H1 (cell line): ENCODE measurements at regions not wholly inside any gene's neighbourhood (a gene's known extent, or its start where the extent isn't known, plus 50 kb on each side); places are given as distances from the start of the nearest gene placed in this dataset.

Experiments used
- CTCF ChIA-PET: fragments of 300-600 bp; sonication (Branson Sonifier 250); formaldehyde crosslinking; loops from one replicate; lab custom pipeline; 2021; ENCODE audit not compliant: partially characterized antibody; lab: Charles Lee
- POLR2A ChIA-PET: fragments of 300-600 bp; sonication (Branson Sonifier 250); formaldehyde crosslinking; loops from one replicate; lab custom pipeline; 2021; ENCODE audit warnings: inconsistent platforms; ENCODE audit not compliant: partially characterized antibody; lab: Charles Lee
- DNase-seq, 2 experiments: peaks; one replicate each; pipeline versions ENCODE4 v3.0.0 to v3.0.0-alpha.2; 2010 to 2022; ENCODE audit warnings: low spot score in 2 of 2, low read depth in 1 of 2, mixed read lengths in 1 of 2
- FAIRE-seq: peaks from 2 replicates; lab custom pipeline; 2011; peaks lifted over from hg19 to GRCh38; lab: Jason Lieb, UNC
- H2AFZ ChIP-seq: 2 replicates; pipeline ENCODE4 v1.8.1; 2012; ENCODE audit warnings: low read length, inconsistent platforms
- H2AK5ac ChIP-seq: 2 replicates; pipeline ENCODE4 v1.6.1; 2013; ENCODE audit warnings: low read depth, low read length
- H2BK120ac ChIP-seq: replicated peaks from 2 replicates; pipeline ENCODE3; 2013; ENCODE audit warnings: low read depth, low read length, inconsistent platforms
- H2BK12ac ChIP-seq: 2 replicates; pipeline ENCODE4 v1.6.1; 2013; ENCODE audit warnings: low read depth, low read length
- H2BK15ac ChIP-seq: 2 replicates; pipeline ENCODE4 v1.6.1; 2013; ENCODE audit warnings: low read length
- H2BK20ac ChIP-seq: 2 replicates; pipeline ENCODE4 v1.6.1; 2013; ENCODE audit warnings: low read length
- H2BK5ac ChIP-seq: 2 replicates; pipeline ENCODE4 v1.6.1; 2013; ENCODE audit warnings: low read depth, low read length
- H3K14ac ChIP-seq: 2 replicates; pipeline ENCODE4 v1.6.1; 2013; ENCODE audit warnings: inconsistent platforms; ENCODE audit not compliant: insufficient read length
- H3K18ac ChIP-seq: 2 replicates; pipeline ENCODE4 v1.6.1; 2013; ENCODE audit warnings: low read length; ENCODE audit errors: extremely low read depth
- H3K23ac ChIP-seq: 2 replicates; pipeline ENCODE4 v1.6.1; 2013; ENCODE audit warnings: inconsistent platforms; ENCODE audit not compliant: insufficient read length
- H3K23me2 ChIP-seq: 2 replicates; pipeline ENCODE4 v1.6.1; 2013; ENCODE audit warnings: low read depth, low read length
- H3K27ac ChIP-seq: 2 replicates; pipeline ENCODE4 v1.6.1; 2011; ENCODE audit warnings: low read depth, low read length, inconsistent platforms
- H3K27me3 ChIP-seq, 4 experiments: replicated peaks in 1 of 4; 1 replicate in 1 of 4; 2 replicates in 3 of 4; pipeline versions ENCODE4 v1.6.1 to v1.8.1; 2011 to 2013; ENCODE audit warnings: low read length in 3 of 4, mild to moderate bottlenecking in 3 of 4, inconsistent platforms in 2 of 4, mixed read lengths in 2 of 4, moderate library complexity in 1 of 4; ENCODE audit not compliant: control insufficient read depth in 3 of 4, insufficient read depth in 3 of 4; ENCODE audit errors: extremely low read depth in 1 of 4
- H3K36me3 ChIP-seq, 4 experiments: 2 replicates each; pipeline versions ENCODE4 v1.6.1 to v1.8.1; 2011 to 2013; ENCODE audit warnings: mild to moderate bottlenecking in 4 of 4, low read length in 3 of 4, moderate library complexity in 2 of 4, control low read depth in 1 of 4, inconsistent platforms in 1 of 4; ENCODE audit not compliant: insufficient read depth in 4 of 4, control insufficient read depth in 2 of 4
- H3K4ac ChIP-seq: replicated peaks from 2 replicates; pipeline ENCODE3; 2013; ENCODE audit warnings: low read length, low read depth, mixed read lengths, inconsistent platforms; ENCODE audit not compliant: insufficient read length
- H3K4me1 ChIP-seq, 4 experiments: replicated peaks in 1 of 4; 1 replicate in 1 of 4; 2 replicates in 3 of 4; pipeline versions ENCODE4 v1.6.1 to v1.8.1; 2011 to 2013; ENCODE audit warnings: low read length in 3 of 4, inconsistent platforms in 2 of 4, mixed read lengths in 1 of 4; ENCODE audit not compliant: insufficient read depth in 4 of 4, control insufficient read depth in 3 of 4
- H3K4me2 ChIP-seq, 2 experiments: 2 replicates each; pipeline versions ENCODE4 v1.6.1 to v1.8.1; 2011 to 2013; ENCODE audit warnings: low read depth in 2 of 2, low read length in 2 of 2, control low read depth in 1 of 2, inconsistent platforms in 1 of 2, mild to moderate bottlenecking in 1 of 2; ENCODE audit not compliant: insufficient read depth in 1 of 2
- H3K4me3 ChIP-seq, 4 experiments: fragments of 200-600, 300-600 bp in 1 of 4; sonication (generic), shearing (Covaris generic), sonication (Bioruptor Twin) in 1 of 4; 2 replicates each; pipeline versions ENCODE4 v1.5.1 to v1.8.1; 2011 to 2016; ENCODE audit warnings: low read length in 4 of 4, low read depth in 3 of 4, control low read depth in 2 of 4, inconsistent platforms in 2 of 4, mild to moderate bottlenecking in 2 of 4, mixed read lengths in 1 of 4, moderate library complexity in 1 of 4; ENCODE audit not compliant: insufficient read depth in 2 of 4; ENCODE audit errors: extremely low read depth in 1 of 4
- H3K56ac ChIP-seq: replicated peaks from 2 replicates; pipeline ENCODE3; 2013; ENCODE audit warnings: low read depth, mild to moderate bottlenecking, mixed read lengths, low read length, inconsistent platforms; ENCODE audit not compliant: insufficient read length
- H3K79me1 ChIP-seq: 2 replicates; pipeline ENCODE4 v1.6.1; 2013; ENCODE audit warnings: low read depth, low read length, control low read depth
- H3K79me2 ChIP-seq, 2 experiments: 2 replicates each; pipeline versions ENCODE4 v1.6.1 to v1.8.1; 2012 to 2013; ENCODE audit warnings: low read length in 2 of 2, mild to moderate bottlenecking in 2 of 2, inconsistent platforms in 1 of 2; ENCODE audit not compliant: insufficient read depth in 2 of 2, control insufficient read depth in 1 of 2
- H3K9ac ChIP-seq, 4 experiments: replicated peaks in 1 of 4; 1 replicate in 1 of 4; 2 replicates in 3 of 4; pipeline versions ENCODE4 v1.6.1 to v1.8.1; 2011 to 2013; ENCODE audit warnings: low read depth in 3 of 4, low read length in 3 of 4, control low read depth in 2 of 4, mild to moderate bottlenecking in 2 of 4, moderate library complexity in 2 of 4, inconsistent platforms in 1 of 4; ENCODE audit errors: extremely low read depth in 1 of 4
- H3K9me3 ChIP-seq, 2 experiments: 2 replicates each; pipeline versions ENCODE4 v1.6.1 to v1.8.1; 2012 to 2013; ENCODE audit warnings: mild to moderate bottlenecking in 2 of 2, moderate library complexity in 2 of 2, control low read depth in 1 of 2, inconsistent platforms in 1 of 2, low read depth in 1 of 2, low read length in 1 of 2, mixed read lengths in 1 of 2; ENCODE audit not compliant: insufficient read depth in 2 of 2
- H4K20me1 ChIP-seq, 2 experiments: replicated peaks in 1 of 2; 2 replicates each; pipeline versions ENCODE3 to v1.8.1; 2011 to 2013; ENCODE audit warnings: inconsistent platforms in 2 of 2, low read length in 2 of 2, mild to moderate bottlenecking in 1 of 2; ENCODE audit not compliant: insufficient read depth in 2 of 2, control insufficient read depth in 1 of 2
- H4K5ac ChIP-seq: 2 replicates; pipeline ENCODE4 v1.6.1; 2013; ENCODE audit warnings: low read length, low read depth, mixed read lengths, inconsistent platforms; ENCODE audit not compliant: insufficient read length
- H4K8ac ChIP-seq: 2 replicates; pipeline ENCODE4 v1.8.0; 2013; ENCODE audit warnings: mild to moderate bottlenecking, moderate library complexity, low read length, inconsistent platforms; ENCODE audit not compliant: insufficient read depth; ENCODE audit errors: extremely low read depth
- H4K91ac ChIP-seq: replicated peaks from 2 replicates; pipeline ENCODE3; 2013; ENCODE audit warnings: low read length, mixed read lengths, inconsistent platforms; ENCODE audit not compliant: insufficient read length
- EZH2 ChIP-seq: fragments of 200-600 bp; sonication (generic); IDR thresholded peaks from 2 replicates; pipeline ENCODE4 v1.7.1; 2012; ENCODE audit warnings: low read depth, mild to moderate bottlenecking, moderate library complexity, low read length, inconsistent platforms; ENCODE audit not compliant: severe bottlenecking
- NANOG ChIP-seq: IDR thresholded peaks from 2 replicates; pipeline ENCODE4 v1.6.1; 2011; ENCODE audit warnings: low read length, low read depth, mild to moderate bottlenecking, inconsistent platforms; ENCODE audit not compliant: insufficient read depth, poor library complexity, severe bottlenecking
- POLR2A ChIP-seq, 2 experiments: IDR thresholded peaks; 1 replicate in 1 of 2; 2 replicates in 1 of 2; pipeline ENCODE4 v1.6.1; 2011; ENCODE audit warnings: low read depth in 2 of 2, low read length in 2 of 2, mild to moderate bottlenecking in 2 of 2; ENCODE audit errors: control extremely low read depth in 1 of 2
- POLR2AphosphoS5 ChIP-seq: IDR thresholded peaks from 2 replicates; pipeline ENCODE4 v1.6.1; 2011; ENCODE audit warnings: low read depth, low read length
- RXRA ChIP-seq: IDR thresholded peaks from 2 replicates; pipeline ENCODE4 v1.6.1; 2011; ENCODE audit warnings: low read depth, mild to moderate bottlenecking, low read length, moderate library complexity; ENCODE audit not compliant: insufficient read depth
- SP1 ChIP-seq: IDR thresholded peaks from 2 replicates; pipeline ENCODE4 v1.6.1; 2011; ENCODE audit warnings: low read depth, low read length
- SRF ChIP-seq: IDR thresholded peaks from 2 replicates; pipeline ENCODE4 v1.6.1; 2011; ENCODE audit warnings: mild to moderate bottlenecking, low read depth, low read length, moderate library complexity
- TAF1 ChIP-seq: IDR thresholded peaks from 2 replicates; pipeline ENCODE4 v1.6.1; 2011; ENCODE audit warnings: mild to moderate bottlenecking, low read depth, low read length
- TBP ChIP-seq: IDR thresholded peaks from 2 replicates; pipeline ENCODE4 v1.6.1; 2011; ENCODE audit warnings: low read depth, low read length, improper control_type of control experiment
- TCF12 ChIP-seq: IDR thresholded peaks from 2 replicates; pipeline ENCODE4 v1.6.1; 2011; ENCODE audit warnings: low read depth, mild to moderate bottlenecking, low read length
- WGBS, 2 experiments: shearing (Covaris generic) in 1 of 2; methylation state at CpG; one replicate each; pipeline versions ENCODE4 v1.1.6 to v1.1.7; 2013 to 2015; ENCODE audit warnings: low lambda C conversion rate in 2 of 2, mixed read lengths in 2 of 2, inconsistent platforms in 1 of 2, low coverage in 1 of 2, missing lambda C conversion rate in 1 of 2; ENCODE audit not compliant: insufficient replicate concordance in 2 of 2, insufficient coverage in 1 of 2, insufficient read length in 1 of 2; ENCODE audit errors: extremely low coverage in 1 of 2, missing lambda C conversion rate in 1 of 2; 5-methylcytosine and 5-hydroxymethylcytosine counted together
- TF ChIP-seq, protein P1 (sequence below): IDR thresholded peaks from 2 replicates; pipeline ENCODE4 v1.6.1; 2011; ENCODE audit warnings: low read length, improper control_type of control experiment
- TF ChIP-seq, protein P2 (sequence below): IDR thresholded peaks from 2 replicates; pipeline ENCODE4 v1.6.1; 2012; ENCODE audit warnings: low read length, inconsistent platforms

DNA sequence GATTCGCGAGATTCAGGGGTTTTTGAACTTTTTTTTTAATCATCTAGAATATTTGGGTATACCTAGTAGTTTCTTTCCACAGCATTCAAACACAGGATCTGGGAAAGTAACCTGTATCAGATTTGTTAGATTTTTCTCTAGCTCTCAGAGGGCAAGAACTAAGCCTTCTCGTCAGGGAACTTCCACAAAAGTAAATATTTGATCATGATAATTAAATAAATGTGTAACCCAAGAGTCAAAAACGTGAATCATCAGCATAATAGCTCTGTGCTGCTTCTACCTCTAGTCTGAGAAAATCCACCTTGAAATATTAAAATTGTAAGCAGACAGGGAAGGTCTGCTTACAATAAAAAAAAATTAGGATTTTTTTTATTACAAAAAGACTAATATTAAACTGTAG is 225.7 kb upstream of the SPOPL start:
- H3K27me3 ChIP-seq: no peaks in the 10 kb centered on the region
- H2BK20ac ChIP-seq: no peak overlapping the region
- H2BK120ac ChIP-seq: peak overlapping the region; percentile 55
- H3K18ac ChIP-seq: no peak overlapping the region
- H2BK15ac ChIP-seq: no peak overlapping the region
- no peak overlapping the region for H3K4ac ChIP-seq
- 70% methylated on average over 4 of the region's 4 CpGs; no CpG with 5 or more reads in 1 of the 2 experiments for WGBS, 2 experiments
- H3K36me3 ChIP-seq: no peaks in the 10 kb centered on the region
- no peak overlapping the region for H3K14ac ChIP-seq
- H3K79me2 ChIP-seq: no peaks in the 10 kb centered on the region
- ChIA-PET POLR2A (interaction anchor here (0.9 kb wide), 1 partner anchor 16 kb away, joined by 3 read pairs; no protein-coding TSS in a partner anchor), CTCF (interaction anchor here (0.9 kb wide), 1 partner anchor 9 kb away, joined by 4 read pairs; no protein-coding TSS in a partner anchor)
- H3K79me1 ChIP-seq: no peaks in the 10 kb centered on the region
- no peak overlapping the region for H3K56ac ChIP-seq
- no peaks in the 10 kb centered on the region for H4K20me1 ChIP-seq
- no peak overlapping the region for H2AFZ ChIP-seq
- H4K5ac ChIP-seq: peak overlapping the region; percentile 62
- no peak overlapping the region; the same call in 1 of the 2 replicates for H2BK5ac ChIP-seq
- 0 out of 2 replicates have a peak overlapping the region, but pooled peaks have one; percentile 24 for H3K27ac ChIP-seq
- H4K8ac ChIP-seq: no peak overlapping the region
- FAIRE-seq: no peak
- no peaks in the 10 kb centered on the region for H3K9me3 ChIP-seq
- no peak overlapping the region for H3K4me3 ChIP-seq
- no peak overlapping the region for H3K4me2 ChIP-seq
- H3K9ac ChIP-seq: no peak overlapping the region
- no peak for DNase-seq
- peak overlapping the region; percentile 19 for H4K91ac ChIP-seq
- no peak overlapping the region for H3K23ac ChIP-seq
- no peak overlapping the region for H2BK12ac ChIP-seq
- peaks cover 4 to 31% (median 10%) of the 10 kb centered on the region in 4 experiments for H3K4me1 ChIP-seq
- H3K23me2 ChIP-seq: no peaks in the 10 kb centered on the region
- H2AK5ac ChIP-seq: no peak overlapping the region
- TF ChIP-seq, protein P1, sequence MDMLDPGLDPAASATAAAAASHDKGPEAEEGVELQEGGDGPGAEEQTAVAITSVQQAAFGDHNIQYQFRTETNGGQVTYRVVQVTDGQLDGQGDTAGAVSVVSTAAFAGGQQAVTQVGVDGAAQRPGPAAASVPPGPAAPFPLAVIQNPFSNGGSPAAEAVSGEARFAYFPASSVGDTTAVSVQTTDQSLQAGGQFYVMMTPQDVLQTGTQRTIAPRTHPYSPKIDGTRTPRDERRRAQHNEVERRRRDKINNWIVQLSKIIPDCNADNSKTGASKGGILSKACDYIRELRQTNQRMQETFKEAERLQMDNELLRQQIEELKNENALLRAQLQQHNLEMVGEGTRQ: no peak
- TF ChIP-seq TAF1 (no peak), SP1 (no peak), NANOG (no peak), TBP (no peak), RXRA (no peak), POLR2A (IDR thresholded peaks at IDR 0.05; ENCODE audit: control extremely low read depth in 1 of 2, low read depth in 2 of 2, low read length in 2 of 2) (no peak), EZH2 (no peak), POLR2AphosphoS5 (no peak), SRF (no peak), TCF12 (no peak)
- TF ChIP-seq, protein P2, sequence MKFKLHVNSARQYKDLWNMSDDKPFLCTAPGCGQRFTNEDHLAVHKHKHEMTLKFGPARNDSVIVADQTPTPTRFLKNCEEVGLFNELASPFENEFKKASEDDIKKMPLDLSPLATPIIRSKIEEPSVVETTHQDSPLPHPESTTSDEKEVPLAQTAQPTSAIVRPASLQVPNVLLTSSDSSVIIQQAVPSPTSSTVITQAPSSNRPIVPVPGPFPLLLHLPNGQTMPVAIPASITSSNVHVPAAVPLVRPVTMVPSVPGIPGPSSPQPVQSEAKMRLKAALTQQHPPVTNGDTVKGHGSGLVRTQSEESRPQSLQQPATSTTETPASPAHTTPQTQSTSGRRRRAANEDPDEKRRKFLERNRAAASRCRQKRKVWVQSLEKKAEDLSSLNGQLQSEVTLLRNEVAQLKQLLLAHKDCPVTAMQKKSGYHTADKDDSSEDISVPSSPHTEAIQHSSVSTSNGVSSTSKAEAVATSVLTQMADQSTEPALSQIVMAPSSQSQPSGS: no peak
